HG03354 (cell line): ENCODE measurements at regions not wholly inside any gene's neighbourhood (a gene's known extent, or its start where the extent isn't known, plus 50 kb on each side); places are given as distances from the start of the nearest gene placed in this dataset.
"Not testable (repeated sequence)": the region's sequence is repeated elsewhere in the genome, so short reads cannot be mapped to it uniquely, and the experiment has no call there.

ENCODE experiments used
- ATAC-seq: cut with Tn5 transposase; IDR thresholded peaks from one replicate; pipeline ENCODE4 v1.9.1; 2021; ENCODE audit warnings: mild to moderate bottlenecking; ENCODE audit not compliant: unreplicated experiment, poor library complexity, severe bottlenecking

GRCh38 chr3:106452096-106452495, 583.3 kb upstream of the CBLB start:
- ATAC-seq, result no peak

- ATAC-seq, result no peak
Measured at GRCh38 chr3:106454497-106454896, 585.7 kb upstream of the CBLB start.

DNA sequence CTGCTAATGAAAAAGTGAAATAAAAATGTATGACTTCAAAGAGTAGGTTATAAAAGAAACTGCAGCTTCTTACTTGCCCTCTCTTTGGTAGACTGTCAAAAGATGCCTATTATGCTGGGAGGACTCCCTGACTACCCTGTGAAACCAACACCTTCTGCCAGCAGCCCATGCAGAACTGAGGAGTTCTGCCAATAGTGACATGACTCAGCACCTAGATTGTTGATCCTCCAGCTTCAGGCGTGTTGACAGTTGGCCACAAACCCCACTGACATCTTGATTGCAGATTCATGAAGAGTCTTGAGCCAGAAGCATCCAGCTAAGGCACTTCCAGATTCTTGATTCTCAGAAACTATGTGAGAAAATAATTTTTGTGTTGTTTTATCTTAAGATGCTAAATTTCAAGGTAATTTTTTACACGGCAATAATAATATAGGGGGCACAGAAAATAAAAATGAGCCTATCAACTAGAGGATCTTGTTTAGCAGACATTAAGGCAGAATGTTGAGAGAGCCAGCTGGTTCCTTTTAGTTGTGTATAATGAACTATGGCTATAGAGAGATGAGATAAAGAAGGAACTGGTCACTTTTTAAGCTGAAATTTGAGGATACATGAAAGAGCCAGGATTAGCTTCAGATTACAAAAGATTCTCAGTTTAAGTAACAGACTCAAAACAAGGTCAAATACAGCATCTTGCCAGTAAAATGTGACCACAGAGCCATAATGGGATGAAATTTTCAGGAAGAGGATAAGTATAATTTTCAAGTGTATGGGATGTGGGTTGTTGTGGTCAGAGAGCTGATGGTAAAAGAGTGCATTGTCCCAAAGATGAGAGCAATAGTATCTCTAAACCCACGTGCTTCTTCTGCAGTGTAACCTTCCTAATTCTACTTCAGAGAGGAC, 588.7 kb upstream of the CBLB start:
- peak; percentile 98 for ATAC-seq

DNA sequence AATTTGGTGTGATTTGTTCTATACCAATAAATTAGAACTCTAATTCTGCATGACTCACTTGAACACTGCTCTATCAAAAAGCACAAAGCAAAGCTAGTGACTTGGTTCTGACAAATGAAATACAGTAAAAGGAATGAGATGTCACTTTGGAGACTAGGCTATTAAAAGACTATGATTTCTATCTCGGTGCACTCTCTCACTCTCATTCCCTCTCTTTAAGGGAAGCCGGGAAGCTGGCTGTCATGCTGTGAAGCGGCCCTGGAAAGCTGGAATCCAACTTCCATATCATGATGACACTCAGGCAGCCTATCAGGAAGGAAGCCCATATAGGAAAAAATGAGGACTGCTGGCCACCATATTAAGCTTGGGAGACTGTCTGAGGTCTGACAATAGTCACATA, 590.1 kb upstream of the CBLB start:
- ATAC-seq, result no peak

DNA sequence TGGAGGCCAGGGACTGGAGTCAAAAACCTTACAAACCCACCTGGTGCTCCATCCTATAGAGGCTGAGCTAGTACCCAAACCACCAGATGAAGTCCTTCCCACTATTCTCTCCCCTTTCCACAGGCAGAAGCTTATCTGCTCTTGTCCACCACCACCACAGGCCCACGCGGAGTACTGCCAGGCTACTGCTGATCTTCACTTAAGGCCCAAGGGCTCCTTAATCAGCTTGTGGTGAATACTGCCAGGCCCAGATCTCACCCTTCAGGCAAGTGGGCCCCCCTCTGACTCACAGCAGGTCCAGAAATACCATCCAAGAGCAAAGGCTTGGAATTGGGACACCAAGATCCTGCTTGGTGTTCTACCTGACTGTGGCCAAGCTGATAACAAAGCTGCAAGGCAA, 598.1 kb upstream of the CBLB start:
- ATAC-seq, result no peak

DNA sequence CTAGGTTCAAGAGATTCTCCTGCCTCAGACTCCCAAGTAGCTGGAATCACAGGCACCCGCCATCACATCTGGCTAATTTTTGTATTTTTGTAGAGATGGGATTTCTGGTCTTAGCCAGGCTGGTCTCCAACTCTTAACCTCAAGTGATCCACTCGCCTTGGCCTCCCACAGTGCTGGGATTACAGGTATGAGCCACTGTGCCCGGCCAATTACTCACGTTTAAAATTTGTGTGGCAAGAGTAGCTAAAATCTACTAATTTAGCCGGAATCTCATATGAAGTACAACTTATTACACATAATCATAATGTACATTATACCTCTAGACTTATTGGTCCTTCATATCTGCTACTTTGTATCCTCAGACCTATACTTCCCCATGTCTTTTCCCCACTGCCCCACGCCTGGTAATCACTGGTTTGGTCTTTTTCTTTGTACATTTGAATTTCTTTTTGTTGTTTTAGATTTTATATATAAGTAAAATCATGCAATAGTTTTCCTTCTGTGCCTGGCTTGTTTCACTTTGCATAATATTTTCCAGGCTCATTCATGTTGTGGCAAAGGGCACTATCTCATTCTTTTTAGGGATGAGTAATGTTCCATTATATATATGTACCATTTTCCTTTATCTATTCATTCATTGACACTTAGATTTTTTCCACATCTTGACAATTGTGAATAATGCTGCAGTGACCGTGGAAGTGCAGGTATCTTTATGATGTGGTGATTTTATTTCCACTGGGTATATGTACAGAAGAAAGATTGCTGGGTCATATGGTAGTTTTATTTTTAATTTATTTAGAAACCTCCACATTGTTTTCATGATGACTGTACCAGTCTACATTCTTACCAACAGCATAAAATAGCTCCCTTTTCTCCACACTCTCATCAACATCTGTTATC, 605.0 kb upstream of the CBLB start:
- no peak for ATAC-seq

GRCh38 chr3:106482451-106482850, 613.6 kb upstream of the CBLB start:
- ATAC-seq, result no peak

GRCh38 chr3:106485217-106485616, 616.4 kb upstream of the CBLB start:
- ATAC-seq, result no peak

DNA sequence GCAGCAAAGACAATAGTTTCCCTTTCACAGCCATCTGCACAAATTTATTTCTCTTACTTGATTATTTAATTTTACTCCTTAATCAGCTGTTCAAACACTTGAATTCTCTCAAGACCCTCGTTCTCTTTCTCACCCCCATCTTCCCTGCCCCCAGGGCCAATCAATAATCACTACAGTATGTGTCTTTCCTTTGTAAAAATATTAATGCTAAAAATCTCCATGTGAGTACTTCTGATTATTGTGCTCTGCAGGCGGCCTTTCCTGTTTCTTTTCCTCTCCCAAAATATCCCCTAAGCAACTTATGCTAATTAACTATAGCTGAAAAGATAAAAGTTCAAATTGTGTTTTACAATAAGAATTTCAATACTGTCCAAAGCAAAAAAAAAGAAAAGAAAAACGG, 617.0 kb upstream of the CBLB start:
- no peak for ATAC-seq

GRCh38 chr3:106486945-106487639, 618.3 kb upstream of the CBLB start:
- not testable (repeated sequence) for ATAC-seq

DNA sequence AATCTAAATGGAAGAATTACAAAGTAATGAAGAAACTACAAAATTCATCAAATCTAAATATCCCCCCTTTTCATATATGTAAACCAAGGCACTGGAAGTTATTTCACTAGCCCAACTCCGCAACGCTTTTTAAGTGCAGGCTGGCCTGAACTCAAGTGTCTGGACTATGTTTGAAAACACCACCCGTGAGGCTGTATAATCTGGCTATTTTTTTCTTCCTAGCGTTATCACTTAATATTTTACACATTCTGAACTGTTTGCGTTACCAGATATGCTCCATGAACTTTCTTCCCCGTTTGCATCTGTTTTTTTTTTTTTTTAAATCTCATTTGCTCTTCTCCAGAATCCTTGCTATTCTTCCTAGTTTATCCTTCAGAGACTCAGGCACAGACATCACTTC, 619.5 kb upstream of the CBLB start:
- ATAC-seq, result no peak

DNA sequence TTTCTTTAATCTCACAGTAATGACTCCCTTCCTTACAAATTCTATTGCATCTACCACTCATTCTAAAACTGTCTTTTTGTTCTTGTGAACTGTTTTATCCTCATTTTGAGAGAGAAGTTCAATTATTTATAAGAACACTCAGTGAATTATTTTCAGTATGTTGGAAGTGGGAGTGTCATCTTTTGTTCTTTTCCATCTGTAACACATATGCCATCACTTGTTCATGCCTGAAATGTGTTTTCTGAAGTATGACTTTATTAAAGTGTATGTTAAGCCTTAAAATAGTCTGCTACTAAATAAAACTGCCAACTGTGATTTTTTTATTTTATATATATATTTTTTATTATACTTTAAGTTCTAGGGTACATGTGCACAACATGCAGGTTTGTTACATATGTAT, 623.0 kb upstream of the CBLB start:
- ATAC-seq, result no peak

DNA sequence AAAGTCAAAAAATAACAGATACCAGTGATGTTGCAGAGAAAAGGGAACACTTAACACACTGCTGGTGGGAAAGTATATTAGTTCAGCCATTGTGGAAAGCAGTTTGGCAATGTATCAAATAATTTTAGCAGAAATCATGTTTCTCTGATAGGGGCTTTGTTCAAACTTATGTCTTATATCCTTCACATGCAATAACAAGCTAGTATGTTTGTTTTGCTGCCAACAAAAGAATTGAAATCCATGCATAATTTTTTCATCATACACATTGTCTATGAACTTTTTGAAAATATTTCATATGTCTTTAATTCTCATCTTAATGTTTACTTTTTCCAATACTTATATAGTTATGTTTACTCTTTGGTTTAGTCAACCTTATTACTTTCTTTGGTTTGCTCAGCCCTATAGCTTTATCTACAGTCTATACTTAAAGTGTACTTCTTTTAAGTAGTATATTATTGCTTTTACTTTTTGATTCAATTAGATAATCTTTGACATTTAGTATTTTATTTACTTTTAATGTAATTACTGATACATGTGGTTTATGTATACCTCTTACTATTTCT, 639.6 kb upstream of the CBLB start:
- no peak for ATAC-seq

- no peak for ATAC-seq
Measured at GRCh38 chr3:106510206-106510605, 641.4 kb upstream of the CBLB start.

DNA sequence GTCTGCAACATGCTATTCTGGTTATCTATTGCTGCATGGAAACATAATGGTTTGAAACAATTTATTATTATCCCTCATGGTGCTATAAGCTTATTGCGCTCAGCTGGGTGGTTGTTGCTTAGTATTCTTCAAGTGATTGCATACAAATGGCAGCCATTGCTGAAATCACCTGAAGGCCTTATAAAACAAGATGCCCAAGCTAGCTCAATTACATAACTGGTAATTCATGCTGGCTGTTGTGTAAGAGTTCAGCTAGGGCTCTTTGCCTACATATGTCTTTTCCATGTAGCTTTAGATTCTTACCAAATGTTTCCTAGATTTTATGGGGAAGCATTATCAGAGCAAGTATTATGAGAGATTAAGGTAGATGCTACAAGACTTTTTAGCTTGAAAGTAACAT, 644.0 kb upstream of the CBLB start:
- no peak for ATAC-seq

GRCh38 chr3:106514431-106514830, 645.6 kb upstream of the CBLB start:
- ATAC-seq, result peak; percentile 89

- no peak for ATAC-seq
Measured at GRCh38 chr3:106518516-106518915, 649.7 kb upstream of the CBLB start.

- ATAC-seq, result no peak
Measured at GRCh38 chr3:106522397-106522796, 653.6 kb upstream of the CBLB start.

DNA sequence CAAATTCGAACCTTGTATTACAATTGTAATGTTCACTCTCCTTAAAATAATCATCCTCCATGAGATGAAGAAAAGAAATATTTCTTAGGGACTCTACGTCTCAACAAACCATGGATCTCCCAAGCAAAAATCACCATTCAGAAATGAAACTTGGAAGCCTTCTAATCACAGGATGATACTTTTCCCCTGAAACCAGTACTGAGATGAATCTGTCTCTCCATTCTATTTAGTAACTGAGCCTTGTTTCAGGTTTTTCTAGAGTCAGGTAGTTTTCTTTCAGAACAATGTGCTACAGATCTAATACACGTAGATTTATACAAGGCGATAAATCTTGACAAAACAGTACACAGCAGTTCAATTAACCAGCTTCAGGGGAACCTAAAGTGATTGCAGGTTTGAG, 660.1 kb upstream of the CBLB start:
- ATAC-seq, result no peak

DNA sequence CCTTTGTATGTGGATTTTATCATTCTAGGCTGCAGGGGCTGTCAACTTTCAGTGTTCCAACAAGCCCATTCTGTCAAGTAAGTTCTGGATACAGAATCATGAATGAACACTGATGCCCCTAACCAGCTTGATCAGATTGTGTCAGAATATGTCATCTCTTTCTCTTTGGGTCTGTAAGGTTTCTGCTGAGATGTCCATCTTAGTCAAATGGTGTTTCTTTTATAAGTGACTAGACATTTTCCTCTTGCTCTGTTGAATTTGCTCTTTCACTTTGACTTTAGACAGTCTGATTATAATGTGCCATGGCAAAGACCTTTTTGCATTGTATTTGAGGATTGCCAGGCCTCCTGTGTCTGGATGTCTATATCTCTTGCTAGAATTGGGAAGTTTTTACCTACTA, 660.9 kb upstream of the CBLB start:
- no peak for ATAC-seq
